Type B pancreatic cell (in vitro differentiated cells): ENCODE measurements at regions not wholly inside any gene's neighbourhood (a gene's known extent, or its start where the extent isn't known, plus 50 kb on each side); places are given as distances from the start of the nearest gene placed in this dataset.

Source experiments
- DNase-seq: peaks from one replicate; pipeline ENCODE4 v3.0.0; 2021; ENCODE audit warnings: mixed read lengths; ENCODE audit not compliant: unreplicated experiment; ENCODE audit errors: extremely low spot score
- H3K27ac Mint-ChIP-seq: 2 replicates; pipeline ENCODE4 v1.8.0; 2021; ENCODE audit warnings: mild to moderate bottlenecking, mixed read lengths
- H3K27me3 Mint-ChIP-seq: 2 replicates; pipeline ENCODE4 v1.8.0; 2021; ENCODE audit warnings: mixed read lengths
- H3K36me3 Mint-ChIP-seq: 2 replicates; pipeline ENCODE4 v1.8.0; 2021; ENCODE audit warnings: mixed read lengths
- H3K4me1 Mint-ChIP-seq: one replicate; pipeline ENCODE4 v1.8.0; 2021; ENCODE audit warnings: mixed read lengths; ENCODE audit not compliant: unreplicated experiment
- H3K4me3 Mint-ChIP-seq: 2 replicates; pipeline ENCODE4 v1.8.0; 2021; ENCODE audit warnings: mild to moderate bottlenecking, mixed read lengths
- H3K9me3 Mint-ChIP-seq: 2 replicates; pipeline ENCODE4 v1.8.0; 2021; ENCODE audit warnings: mixed read lengths
- CTCF ChIP-seq: fragments of 200-600 bp; sonication (generic); conservative IDR thresholded peaks from 2 replicates; pipeline ENCODE4 v1.5.0; 2021; ENCODE audit warnings: antibody characterized with exemption, mild to moderate bottlenecking

DNA sequence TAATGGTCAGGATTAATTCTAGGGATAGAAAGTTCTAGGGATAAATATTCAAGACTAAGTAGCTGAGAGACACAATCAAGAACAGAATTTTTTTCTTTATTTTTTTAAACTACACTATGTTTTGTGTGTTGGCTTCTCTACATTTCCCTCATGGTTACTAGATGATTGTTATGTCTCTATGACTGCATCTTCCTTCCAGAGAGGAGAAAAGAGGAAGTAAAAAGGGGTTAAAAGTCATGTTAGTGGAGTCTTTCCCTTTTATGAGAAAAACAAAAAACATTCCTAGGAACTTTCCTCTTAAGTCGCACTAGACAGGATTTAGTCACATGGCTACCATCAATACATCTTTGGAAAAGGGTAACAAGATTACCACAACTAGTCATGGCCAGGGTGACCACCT, 375.0 kb downstream of the KCNJ2 start:
- TF ChIP-seq CTCF, result no peak
- Mint-ChIP-seq H3K9me3 (no peaks in the 10 kb centered on the region), H3K27me3 (no peaks in the 10 kb centered on the region), H3K4me3 (no peak overlapping the region), H3K4me1 (no peaks in the 10 kb centered on the region), H3K27ac (no peak overlapping the region), H3K36me3 (no peaks in the 10 kb centered on the region)
- DNase-seq, result no peak

DNA sequence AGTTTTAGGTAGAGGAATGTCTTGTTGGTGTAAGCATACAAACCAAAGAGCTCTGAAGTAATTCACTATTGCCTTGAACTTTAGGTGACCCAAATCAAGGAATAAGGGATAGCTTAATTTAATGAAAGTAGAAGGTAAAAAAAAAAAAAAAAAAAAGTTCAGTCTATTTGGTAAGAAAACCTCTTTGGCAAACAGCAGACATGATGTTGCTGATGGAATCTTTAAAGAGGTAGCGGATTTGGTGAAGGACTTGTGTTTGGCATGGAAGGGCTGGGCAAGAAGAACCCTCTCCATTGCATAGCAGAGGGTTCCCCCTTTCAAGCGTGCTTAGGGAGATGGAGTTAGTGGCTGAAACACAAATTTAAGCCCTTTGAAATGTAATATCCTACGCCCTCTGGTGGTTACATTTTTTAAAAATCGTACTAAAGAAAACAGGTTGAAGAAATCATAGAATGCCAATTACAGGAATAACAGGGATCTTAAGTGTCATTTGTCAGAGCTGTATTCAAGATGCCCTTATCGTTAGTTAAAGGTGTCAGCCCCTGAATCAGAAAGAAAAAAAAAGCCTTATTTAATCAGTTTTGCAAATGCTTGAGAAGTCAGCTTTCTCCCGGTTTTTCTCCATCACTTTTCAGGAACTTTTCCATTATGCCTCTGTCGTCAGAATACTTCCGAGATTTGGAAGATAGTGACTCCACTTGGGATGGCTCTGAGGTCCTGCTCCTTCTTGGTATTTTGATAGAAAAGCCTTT, 383.1 kb downstream of the KCNJ2 start:
- Mint-ChIP-seq H3K9me3 (no peaks in the 10 kb centered on the region), H3K4me1 (no peaks in the 10 kb centered on the region), H3K36me3 (no peaks in the 10 kb centered on the region), H3K27me3 (no peaks in the 10 kb centered on the region), H3K4me3 (no peak overlapping the region), H3K27ac (no peak overlapping the region)
- peak; percentile 82 for TF ChIP-seq CTCF
- no peak for DNase-seq

DNA sequence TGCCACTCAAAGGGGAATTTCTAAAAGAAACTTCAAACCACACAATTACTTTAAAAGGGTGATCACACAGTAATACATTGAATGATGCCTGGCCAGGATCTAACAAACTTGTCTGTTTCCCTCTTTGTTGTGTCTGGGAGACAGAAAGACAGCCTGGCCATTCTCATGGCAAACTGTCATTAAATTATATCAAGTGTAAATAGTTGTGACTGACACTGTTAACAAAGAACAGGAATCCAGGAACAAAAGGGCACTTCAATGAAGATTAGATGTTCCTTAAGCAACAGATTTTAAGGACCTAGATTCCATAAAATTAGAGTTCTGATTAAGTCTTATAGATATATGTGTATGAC, 383.6 kb downstream of the KCNJ2 start:
- Mint-ChIP-seq H3K36me3 (no peaks in the 10 kb centered on the region), H3K27me3 (no peaks in the 10 kb centered on the region), H3K4me1 (no peaks in the 10 kb centered on the region), H3K27ac (no peak overlapping the region), H3K9me3 (no peaks in the 10 kb centered on the region), H3K4me3 (no peak overlapping the region)
- DNase-seq, result no peak
- no peak for TF ChIP-seq CTCF

- H3K9me3 Mint-ChIP-seq, result no peaks in the 10 kb centered on the region
- no peaks in the 10 kb centered on the region for H3K27me3 Mint-ChIP-seq
- H3K4me3 Mint-ChIP-seq, result no peak overlapping the region
- no peak overlapping the region for H3K27ac Mint-ChIP-seq
- no peak for DNase-seq
- no peaks in the 10 kb centered on the region for H3K36me3 Mint-ChIP-seq
- no peaks in the 10 kb centered on the region for H3K4me1 Mint-ChIP-seq
- TF ChIP-seq CTCF, result no peak
Observed at GRCh38 chr17:70555723-70556122, 386.4 kb downstream of the KCNJ2 start.

DNA sequence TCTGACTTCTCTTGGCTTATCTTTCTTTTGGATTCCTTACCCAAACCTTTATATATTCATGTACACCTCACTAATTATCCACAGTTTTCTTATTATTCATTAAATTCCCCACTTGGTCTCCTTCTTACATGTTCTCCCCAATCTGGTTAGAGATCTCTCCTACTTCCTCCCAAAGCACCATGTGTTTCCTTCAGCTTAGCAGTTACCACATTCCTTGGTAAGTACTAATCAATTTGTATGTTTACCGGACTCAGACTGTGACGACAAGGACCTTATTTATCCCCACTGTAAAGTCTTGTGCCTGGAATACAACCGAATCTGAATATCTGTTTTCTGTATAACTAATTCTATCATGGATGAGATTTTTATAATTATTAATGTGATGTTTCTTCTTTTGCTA, 389.5 kb downstream of the KCNJ2 start:
- H3K9me3 Mint-ChIP-seq, result no peaks in the 10 kb centered on the region
- no peak overlapping the region for H3K4me3 Mint-ChIP-seq
- H3K36me3 Mint-ChIP-seq, result no peaks in the 10 kb centered on the region
- TF ChIP-seq CTCF, result no peak
- no peaks in the 10 kb centered on the region for H3K27me3 Mint-ChIP-seq
- H3K27ac Mint-ChIP-seq, result no peak overlapping the region
- DNase-seq, result no peak
- H3K4me1 Mint-ChIP-seq, result peaks cover 7% of the 10 kb centered on the region

DNA sequence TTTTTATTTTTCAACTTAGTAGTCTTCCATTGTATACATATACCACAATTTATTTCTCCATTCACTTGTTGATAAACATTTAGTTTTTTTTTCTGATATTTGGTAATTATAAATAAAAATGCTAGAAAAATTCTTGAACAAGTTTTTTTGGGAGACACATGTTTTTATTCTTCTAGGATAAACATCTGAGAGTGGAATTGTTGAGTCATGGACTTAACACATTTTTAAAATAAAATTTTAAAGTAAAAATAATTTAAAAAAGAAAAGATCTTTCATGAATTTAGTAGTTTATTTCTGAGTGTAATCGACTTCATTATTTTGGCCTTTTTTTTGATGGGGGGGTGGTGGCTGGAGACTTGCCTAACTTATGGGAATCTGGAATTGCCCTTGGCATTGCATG, 391.1 kb downstream of the KCNJ2 start:
- DNase-seq, result no peak
- no peak for TF ChIP-seq CTCF
- Mint-ChIP-seq H3K36me3 (no peaks in the 10 kb centered on the region), H3K4me1 (peaks cover 10% of the 10 kb centered on the region), H3K4me3 (no peak overlapping the region), H3K27ac (no peak overlapping the region), H3K9me3 (no peaks in the 10 kb centered on the region), H3K27me3 (no peaks in the 10 kb centered on the region)
